SK-N-SH (cell line): ENCODE measurements at regions not wholly inside any gene's neighbourhood (a gene's known extent, or its start where the extent isn't known, plus 50 kb on each side); places are given as distances from the start of the nearest gene placed in this dataset.

Source experiments
- CTCF ChIA-PET: fragments of 300-600, 350-600 bp; formaldehyde crosslinking; extraction: SDS; loops from one replicate; lab custom pipeline; 2021; lab: Yijun Ruan, JAX
- POLR2A ChIA-PET: fragments of 350-600 bp; sonication (Branson Sonifier 250); formaldehyde crosslinking; extraction: SDS; loops from one replicate; lab custom pipeline; 2020; ENCODE audit warnings: antibody characterized with exemption, inconsistent platforms; lab: Yijun Ruan, JAX
- DNase-seq: peaks from one replicate; pipeline ENCODE4 v3.0.0; 2012
- H2AFZ ChIP-seq: fragments of 200-600 bp; sonication (generic); 2 replicates; pipeline ENCODE4 v1.8.1; 2016; ENCODE audit warnings: antibody characterized with exemption, mild to moderate bottlenecking, low read depth
- H3F3A ChIP-seq: fragments of 200-600 bp; sonication (generic); replicated peaks from 2 replicates; pipeline ENCODE3; 2016; ENCODE audit warnings: antibody characterized with exemption, mild to moderate bottlenecking; ENCODE audit not compliant: insufficient read depth
- H3K27ac ChIP-seq, 2 experiments: fragments of 200-500 bp in 1 of 2; fragments of 200-600 bp in 1 of 2; sonication (Bioruptor generic) in 1 of 2; sonication (generic), shearing (Covaris generic) in 1 of 2; 2 replicates each; pipeline versions ENCODE4 v1.5.1 to v1.6.1; 2014 to 2016; ENCODE audit warnings: low read depth in 2 of 2, inconsistent platforms in 1 of 2, low read length in 1 of 2, mild to moderate bottlenecking in 1 of 2, mixed read lengths in 1 of 2
- H3K27me3 ChIP-seq: fragments of 200-600 bp; sonication (generic), shearing (Covaris generic); 2 replicates; pipeline ENCODE4 v1.6.1; 2016; ENCODE audit warnings: mixed run types; ENCODE audit not compliant: insufficient read depth
- H3K36me3 ChIP-seq, 2 experiments: fragments of 200-500 bp in 1 of 2; fragments of 200-600 bp in 1 of 2; sonication (Bioruptor generic) in 1 of 2; sonication (generic) in 1 of 2; replicated peaks in 1 of 2; 2 replicates each; pipeline versions ENCODE3 to v1.5.1; 2014 to 2016; ENCODE audit warnings: low read length in 1 of 2, mild to moderate bottlenecking in 1 of 2; ENCODE audit not compliant: insufficient read depth in 2 of 2, control insufficient read depth in 1 of 2
- H3K4me1 ChIP-seq, 2 experiments: fragments of 200-500 bp in 1 of 2; fragments of 200-600 bp in 1 of 2; sonication (Bioruptor generic) in 1 of 2; sonication (generic), shearing (Covaris generic) in 1 of 2; 2 replicates each; pipeline versions ENCODE4 v1.5.1 to v1.6.1; 2014 to 2016; ENCODE audit warnings: low read depth in 1 of 2, low read length in 1 of 2, mixed run types in 1 of 2; ENCODE audit not compliant: insufficient read depth in 2 of 2, control insufficient read depth in 1 of 2
- H3K4me2 ChIP-seq: fragments of 200-600 bp; sonication (generic), shearing (Covaris generic); 2 replicates; pipeline ENCODE4 v1.6.1; 2017; ENCODE audit warnings: mixed run types
- H3K4me3 ChIP-seq, 2 experiments: fragments of 200-500 bp in 1 of 2; fragments of 200-600 bp in 1 of 2; sonication (Bioruptor generic) in 1 of 2; sonication (generic), shearing (Covaris generic) in 1 of 2; 2 replicates each; pipeline versions ENCODE4 v1.5.1 to v1.8.1; 2014 to 2016; ENCODE audit warnings: low read depth in 2 of 2, inconsistent platforms in 1 of 2, low read length in 1 of 2, mild to moderate bottlenecking in 1 of 2, mixed read lengths in 1 of 2, moderate library complexity in 1 of 2
- H3K79me2 ChIP-seq: fragments of 200-600 bp; sonication (generic); 2 replicates; pipeline ENCODE4 v1.8.1; 2017; ENCODE audit warnings: mild to moderate bottlenecking; ENCODE audit not compliant: insufficient read depth
- H3K9ac ChIP-seq: fragments of 200-600 bp; sonication (generic); 2 replicates; pipeline ENCODE4 v1.6.1; 2017; ENCODE audit warnings: mixed run types
- H3K9me2 ChIP-seq: fragments of 200-600 bp; sonication (generic); 2 replicates; pipeline ENCODE4 v1.6.1; 2017; ENCODE audit warnings: mixed run types
- H3K9me3 ChIP-seq: fragments of 200-600 bp; sonication (generic); 2 replicates; pipeline ENCODE4 v1.6.1; 2017; ENCODE audit warnings: mixed run types, mild to moderate bottlenecking, moderate library complexity
- H4K20me1 ChIP-seq: fragments of 200-600 bp; sonication (generic); 2 replicates; pipeline ENCODE4 v1.6.1; 2017; ENCODE audit warnings: mild to moderate bottlenecking, mixed run types; ENCODE audit not compliant: insufficient read depth
- CHD2 ChIP-seq: fragments of 150-350 bp; IDR thresholded peaks from 2 replicates; pipeline ENCODE4 v1.6.1; 2018; ENCODE audit warnings: low read length; ENCODE audit not compliant: partially characterized antibody
- CTCF ChIP-seq: fragments of 200-600 bp; sonication (generic); IDR thresholded peaks from 2 replicates; pipeline ENCODE4 v1.6.1; 2017; ENCODE audit warnings: antibody characterized with exemption, mild to moderate bottlenecking, moderate library complexity
- EP300 ChIP-seq, 2 experiments: IDR thresholded peaks; 2 replicates each; pipeline versions ENCODE4 v1.4.0 to v1.6.1; 2012; ENCODE audit warnings: borderline replicate concordance in 1 of 2, low read depth in 1 of 2, low read length in 1 of 2
- FOSL2 ChIP-seq: IDR thresholded peaks from 2 replicates; pipeline ENCODE4 v1.4.0; 2012; ENCODE audit warnings: low read depth, mild to moderate bottlenecking, moderate library complexity, borderline replicate concordance
- GABPA ChIP-seq: IDR thresholded peaks from 2 replicates; pipeline ENCODE4 v1.4.0; 2012; ENCODE audit warnings: low read depth, mild to moderate bottlenecking
- IRF3 ChIP-seq: fragments of 150-350 bp; IDR thresholded peaks from 2 replicates; pipeline ENCODE4 v1.6.1; 2016; ENCODE audit warnings: mild to moderate bottlenecking, low read depth, low read length
- MEF2A ChIP-seq: IDR thresholded peaks from 2 replicates; pipeline ENCODE4 v1.4.0; 2012; ENCODE audit warnings: low read depth, borderline replicate concordance
- POLR2AphosphoS5 ChIP-seq: IDR thresholded peaks from 2 replicates; pipeline ENCODE4 v1.6.1; 2012; ENCODE audit warnings: low read depth, low read length
- RAD21 ChIP-seq: IDR thresholded peaks from 2 replicates; pipeline ENCODE4 v1.6.1; 2012; ENCODE audit warnings: mild to moderate bottlenecking, low read length
- REST ChIP-seq: IDR thresholded peaks from 2 replicates; pipeline ENCODE4 v1.6.1; 2012; ENCODE audit warnings: mild to moderate bottlenecking, low read depth, low read length, moderate library complexity
- RXRA ChIP-seq: IDR thresholded peaks from 2 replicates; pipeline ENCODE4 v1.4.0; 2012; ENCODE audit warnings: low read depth, mild to moderate bottlenecking, borderline replicate concordance
- SIN3A ChIP-seq: IDR thresholded peaks from 2 replicates; pipeline ENCODE4 v1.6.1; 2012; ENCODE audit warnings: low read depth, mild to moderate bottlenecking, low read length, moderate library complexity, borderline replicate concordance
- TCF12 ChIP-seq: IDR thresholded peaks from 2 replicates; pipeline ENCODE4 v1.4.0; 2012
- WGBS: methylation state at CpG from one replicate; pipeline ENCODE4 v1.1.6; 2017; ENCODE audit warnings: low lambda C conversion rate; 5-methylcytosine and 5-hydroxymethylcytosine counted together

- no peak for TF ChIP-seq CTCF
- no peak for TF ChIP-seq GABPA
- peak; percentile 34; the same call in 1 of the 2 replicates for TF ChIP-seq RXRA
- TF ChIP-seq CHD2, result no peak
- TF ChIP-seq SIN3A, result peak; percentile 73; the same call in 1 of the 2 replicates
- TF ChIP-seq POLR2AphosphoS5, result peak; percentile 29; the same call in 1 of the 2 replicates
- TF ChIP-seq EP300 (IDR thresholded peaks at IDR 0.05; ENCODE audit: borderline replicate concordance in 1 of 2, low read depth in 1 of 2, low read length in 1 of 2), result peak in 1 of 2 experiments; percentile 70; a peak in 1 of 4 replicates
These were observed 106.2 kb upstream of the MAML3 start (continued) for GRCh38 chr4:140260227-140260626.

GRCh38 chr4:140258476-140258875 is 104.5 kb upstream of the MAML3 start:
- 100% methylated on average over 3 of the region's 3 CpGs for WGBS
- Histone ChIP-seq H3K4me3 (no peak overlapping the region), H3F3A (peaks cover 20% of the 10 kb centered on the region), H3K9me3 (no peaks in the 10 kb centered on the region), H3K4me1 (peaks cover 19 to 35% of the 10 kb centered on the region in 2 experiments; a peak in 3 of 4 replicates), H3K36me3 (no peaks in the 10 kb centered on the region), H4K20me1 (no peaks in the 10 kb centered on the region), H3K9ac (no peak overlapping the region), H3K9me2 (no peaks in the 10 kb centered on the region), H3K4me2 (no peak overlapping the region), H3K79me2 (no peaks in the 10 kb centered on the region), H2AFZ (no peak overlapping the region), H3K27me3 (no peaks in the 10 kb centered on the region), H3K27ac (no peak overlapping the region)
- TF ChIP-seq REST (no peak), EP300 (IDR thresholded peaks at IDR 0.05; ENCODE audit: borderline replicate concordance in 1 of 2, low read depth in 1 of 2, low read length in 1 of 2) (no peak), SIN3A (no peak), FOSL2 (no peak), RAD21 (no peak), TCF12 (no peak), MEF2A (no peak), IRF3 (no peak)
- no peak for DNase-seq
- ChIA-PET POLR2A (interaction anchor here (1.8 kb wide), 1 partner anchor 106 kb away, joined by 5 read pairs; no protein-coding TSS in a partner anchor), CTCF (interaction anchor here (1.3 kb wide), 1 partner anchor 9 kb away, joined by 3 read pairs; no protein-coding TSS in a partner anchor)
